Activated CD8-positive, alpha-beta memory T cell treated with anti-CD3 and anti-CD28 coated beads, Interleukin-2, amount 50 U/mL, for 48 hours (primary cell): ENCODE measurements at regions not wholly inside any gene's neighbourhood (a gene's known extent, or its start where the extent isn't known, plus 50 kb on each side); places are given as distances from the start of the nearest gene placed in this dataset.

Experiments
- DNase-seq: peaks from one replicate; pipeline ENCODE4 v3.0.0-alpha.2; 2020

GRCh38 chr22:47808236-47808635, 1045.8 kb downstream of the TBC1D22A start:
- peak; percentile 39 for DNase-seq

- peak; percentile 1 for DNase-seq
Observed at GRCh38 chr22:47807506-47807905, 1045.1 kb downstream of the TBC1D22A start.

DNA sequence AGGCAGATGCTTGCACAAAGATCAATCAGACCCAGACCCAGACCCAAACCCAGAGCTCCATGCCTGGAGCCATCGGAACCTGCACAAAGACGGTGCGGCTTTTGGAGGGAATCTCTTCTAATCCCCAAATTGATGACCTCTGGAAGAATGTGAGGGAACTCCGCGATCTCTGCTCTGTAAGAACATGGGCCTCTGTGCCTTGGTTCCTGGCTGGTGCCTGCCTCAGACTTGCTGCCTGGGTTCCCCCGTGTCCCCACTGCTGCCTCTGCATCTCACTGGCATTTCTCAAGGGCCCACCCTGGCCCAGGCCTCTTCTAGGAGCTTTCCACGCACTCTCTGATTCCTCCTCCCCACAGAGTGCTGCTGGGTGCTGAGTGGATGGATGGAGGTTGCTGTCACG, 1044.4 kb downstream of the TBC1D22A start:
- DNase-seq = peak; percentile 7

GRCh38 chr22:47805394-47805935, 1043.0 kb downstream of the TBC1D22A start:
- peak; percentile 4 for DNase-seq

- DNase-seq = peak; percentile 6
Observed at GRCh38 chr22:47804281-47804680, 1041.8 kb downstream of the TBC1D22A start.

DNA sequence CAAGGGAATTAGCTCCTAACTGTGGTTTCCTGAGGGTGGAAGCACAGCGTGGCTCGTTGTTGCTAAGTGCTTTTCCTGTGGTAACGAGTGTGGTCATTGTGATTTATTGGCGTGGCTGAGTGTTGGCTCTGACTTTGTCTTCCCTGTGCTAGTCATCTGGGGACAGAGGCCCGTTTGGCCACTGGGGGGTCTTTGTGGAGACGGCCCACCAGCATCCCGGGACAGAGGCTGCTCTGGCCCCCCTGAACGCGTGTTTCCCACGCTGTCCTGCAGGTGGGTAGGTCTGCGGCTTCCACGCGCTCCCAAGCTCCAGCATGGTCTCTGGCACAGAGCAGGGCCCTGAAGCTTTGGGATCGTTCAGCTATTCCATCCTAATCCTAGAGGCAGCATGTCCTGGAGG, 1040.0 kb downstream of the TBC1D22A start:
- peak; percentile 36 for DNase-seq

DNA sequence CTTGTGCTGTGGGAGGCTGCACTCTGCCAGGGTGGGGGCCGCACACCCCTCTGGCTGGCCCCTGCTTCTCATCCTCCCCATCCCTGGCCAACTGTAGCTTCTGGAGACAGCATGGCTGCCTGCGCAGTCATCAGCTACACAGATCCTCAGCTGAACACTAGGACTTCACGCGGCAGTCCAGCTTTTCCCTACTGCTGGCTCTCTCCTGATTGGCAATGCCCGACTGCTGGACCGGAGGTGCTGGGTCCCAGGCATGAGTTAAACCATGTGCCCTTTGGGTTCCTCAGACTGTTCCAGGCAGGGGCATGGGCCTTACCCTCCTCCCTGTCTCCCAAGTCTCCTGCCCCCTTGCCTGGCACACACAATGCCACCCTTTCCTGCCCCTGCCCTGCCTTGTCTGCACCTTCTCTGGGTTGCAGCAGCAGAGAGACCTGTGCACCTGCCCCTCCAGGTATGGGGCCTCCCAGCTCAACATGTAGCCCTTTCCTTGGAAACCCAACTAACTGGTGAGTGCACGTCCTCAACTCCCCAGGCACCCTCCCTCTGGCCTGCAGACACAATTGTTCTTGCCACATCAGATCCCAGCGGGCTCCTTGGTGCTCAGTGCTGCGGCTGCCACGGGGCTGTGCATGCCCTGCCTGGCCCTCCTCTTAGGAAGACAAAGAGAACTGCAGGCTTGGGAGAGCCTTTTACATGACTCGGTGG, 1039.2 kb downstream of the TBC1D22A start:
- peak; percentile 30 for DNase-seq

GRCh38 chr22:47798229-47798628, 1035.8 kb downstream of the TBC1D22A start:
- DNase-seq = peak; percentile 33

DNA sequence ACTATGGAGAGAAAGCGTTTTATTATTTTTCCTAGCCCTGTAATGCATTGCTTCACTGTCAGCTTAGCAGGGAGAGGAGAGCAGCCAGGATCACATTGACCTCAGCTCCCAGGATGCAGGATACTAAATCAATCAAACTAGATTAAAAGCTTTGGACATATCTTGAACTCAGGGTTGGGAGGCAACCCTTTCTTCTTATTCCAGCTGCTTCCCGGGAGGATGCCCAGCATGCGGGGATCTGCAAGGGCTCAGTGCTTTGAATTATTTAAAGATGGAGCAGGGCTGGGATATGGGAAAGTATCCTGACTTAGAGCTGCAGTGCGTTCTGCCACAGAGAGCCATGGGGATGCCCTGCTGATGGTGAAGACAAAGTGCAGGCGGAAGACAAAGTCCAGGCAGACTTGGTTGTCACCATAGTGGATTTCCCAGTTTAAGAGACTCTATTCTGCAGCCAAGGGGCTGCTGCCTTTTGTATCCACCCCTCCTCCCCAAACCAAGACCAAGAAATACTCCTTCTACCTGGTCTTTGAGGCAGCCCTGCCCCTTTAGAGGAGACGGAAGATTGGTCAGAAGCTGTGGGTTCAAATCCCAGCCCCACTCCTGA, 1035.0 kb downstream of the TBC1D22A start:
- peak; percentile 10 for DNase-seq

- peak; percentile 26 for DNase-seq
Observed at GRCh38 chr22:47796128-47796908, 1033.9 kb downstream of the TBC1D22A start.

DNA sequence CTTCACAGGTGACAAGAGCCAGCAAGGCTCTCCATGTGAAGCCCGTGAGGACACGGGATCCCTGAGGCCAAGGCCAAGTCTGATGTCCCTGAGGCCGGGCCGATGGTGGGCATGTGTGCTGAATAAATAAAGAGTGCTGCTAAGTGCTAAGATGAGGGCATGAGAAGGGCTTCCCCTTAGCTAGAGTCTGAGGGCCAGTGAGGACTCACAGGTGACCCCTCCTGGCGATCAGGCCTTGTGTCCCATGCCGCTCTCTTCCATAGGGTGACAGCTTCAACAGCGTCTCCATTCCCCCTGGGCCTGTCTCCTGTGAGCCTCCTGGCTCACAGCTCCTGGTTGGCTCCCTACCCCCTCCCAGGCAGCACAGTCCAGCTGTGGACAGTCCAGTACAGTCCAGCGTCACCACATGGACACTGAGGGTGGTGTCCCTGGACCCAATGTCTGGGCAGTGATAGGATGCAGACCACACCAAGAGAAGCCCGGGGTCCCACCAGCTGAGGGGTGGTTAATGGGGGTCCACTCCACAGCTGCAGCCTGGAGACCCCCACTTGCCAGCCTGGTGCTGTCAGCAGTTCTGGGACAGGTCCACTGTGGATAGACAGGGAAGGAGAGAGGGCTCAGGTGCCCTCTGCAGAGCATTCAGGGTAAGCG, 1033.2 kb downstream of the TBC1D22A start:
- DNase-seq = peak; percentile 17

DNA sequence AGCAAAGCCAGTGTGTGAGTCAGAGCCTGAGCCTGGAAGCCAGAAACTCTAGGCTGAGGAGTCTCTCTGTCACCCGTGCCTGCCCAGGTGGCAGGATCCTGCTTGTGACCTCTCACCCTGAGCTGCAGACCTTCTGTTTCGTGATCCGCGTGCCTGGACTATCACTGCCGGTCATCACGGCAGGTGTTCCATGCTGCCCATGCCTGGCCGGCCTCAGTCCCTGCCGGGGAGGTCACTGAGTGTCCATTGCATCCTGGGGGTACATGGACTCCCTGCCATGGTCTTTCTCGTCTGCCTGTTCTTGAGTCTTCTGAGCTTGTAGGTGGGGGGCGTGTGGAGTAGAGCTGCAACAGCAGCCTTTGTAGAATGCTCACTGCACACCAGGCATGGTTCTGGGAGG, 1032.4 kb downstream of the TBC1D22A start:
- no peak for DNase-seq

DNA sequence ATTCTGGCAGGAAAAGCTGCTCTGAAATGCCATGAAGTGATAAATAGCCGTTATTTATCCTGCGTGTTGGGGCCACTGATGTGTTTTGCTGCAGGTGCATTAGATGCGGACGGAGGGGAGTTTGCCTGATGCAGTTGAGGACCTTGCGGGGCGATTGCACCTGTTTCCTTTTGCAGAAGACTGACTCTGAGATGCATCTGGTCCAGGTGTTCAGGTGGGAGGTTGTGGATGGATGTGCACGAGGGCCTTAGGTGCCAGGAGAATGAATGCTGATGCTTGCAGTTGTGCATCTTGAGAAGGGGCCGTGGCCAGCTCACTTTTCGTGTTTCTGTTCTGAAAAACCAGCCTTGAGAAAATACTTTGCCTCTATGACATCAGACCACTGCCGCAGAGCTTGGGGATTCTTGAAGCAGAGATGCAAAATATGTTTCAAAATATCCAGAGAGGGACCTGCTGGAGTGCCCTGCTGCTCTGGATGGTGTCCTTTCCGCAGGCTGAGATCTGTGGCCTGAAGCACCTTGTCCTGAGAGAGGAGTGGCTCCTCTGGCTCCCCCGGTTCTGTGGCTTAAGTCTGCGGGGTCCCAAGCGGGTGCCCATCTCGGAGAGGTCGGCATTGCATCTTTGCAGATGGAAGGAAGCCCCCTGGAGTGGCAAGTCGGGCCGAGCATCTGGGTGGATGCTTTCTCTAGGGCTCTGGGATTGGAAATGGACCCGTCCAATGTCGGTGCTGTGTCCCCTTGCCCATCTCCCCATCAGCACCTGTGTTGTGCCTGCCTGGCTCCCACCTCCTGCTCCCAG, 1031.1 kb downstream of the TBC1D22A start:
- DNase-seq = peak; percentile 20

DNA sequence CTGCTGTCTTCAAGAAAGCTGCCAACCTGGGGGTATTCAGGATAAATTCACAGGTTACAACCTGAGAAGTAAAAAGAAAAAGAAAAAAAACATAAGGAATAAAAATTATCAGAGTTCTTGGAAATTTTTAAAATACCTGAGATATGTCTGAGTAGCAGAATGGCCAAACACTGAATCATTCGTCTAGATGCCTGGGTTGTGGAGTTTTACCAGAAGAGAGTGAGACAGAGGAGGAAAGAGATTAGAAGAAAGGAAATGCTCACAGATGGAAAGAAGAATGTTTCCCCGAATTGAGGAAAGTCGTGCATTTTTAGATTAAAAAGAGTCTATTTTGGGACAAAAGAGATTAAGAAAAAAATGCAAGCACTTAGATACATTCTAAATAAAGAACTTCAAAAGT, 1026.7 kb downstream of the TBC1D22A start:
- no peak for DNase-seq

DNA sequence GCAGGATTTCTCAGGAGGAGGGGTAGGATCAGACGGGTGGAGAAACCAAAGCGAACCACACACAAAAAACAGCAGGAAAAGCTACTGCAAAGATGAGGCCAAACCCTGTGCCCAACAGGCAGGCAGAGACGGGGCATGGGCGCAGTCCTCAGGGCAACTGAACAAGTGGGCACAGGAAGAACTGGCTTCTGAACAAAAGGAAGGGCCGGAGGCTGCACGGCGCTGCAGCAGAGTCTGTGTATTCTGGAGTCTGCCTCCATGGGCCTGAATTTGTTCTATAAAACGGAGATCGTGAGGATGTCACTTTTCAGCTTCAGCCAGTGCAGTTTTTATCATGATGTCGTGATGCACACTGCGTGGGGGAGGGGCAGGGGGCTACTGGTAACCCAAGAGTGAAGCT, 1026.0 kb downstream of the TBC1D22A start:
- DNase-seq = peak; percentile 33

- DNase-seq = peak; percentile 18
Observed at GRCh38 chr22:47787501-47788227, 1025.2 kb downstream of the TBC1D22A start.

DNA sequence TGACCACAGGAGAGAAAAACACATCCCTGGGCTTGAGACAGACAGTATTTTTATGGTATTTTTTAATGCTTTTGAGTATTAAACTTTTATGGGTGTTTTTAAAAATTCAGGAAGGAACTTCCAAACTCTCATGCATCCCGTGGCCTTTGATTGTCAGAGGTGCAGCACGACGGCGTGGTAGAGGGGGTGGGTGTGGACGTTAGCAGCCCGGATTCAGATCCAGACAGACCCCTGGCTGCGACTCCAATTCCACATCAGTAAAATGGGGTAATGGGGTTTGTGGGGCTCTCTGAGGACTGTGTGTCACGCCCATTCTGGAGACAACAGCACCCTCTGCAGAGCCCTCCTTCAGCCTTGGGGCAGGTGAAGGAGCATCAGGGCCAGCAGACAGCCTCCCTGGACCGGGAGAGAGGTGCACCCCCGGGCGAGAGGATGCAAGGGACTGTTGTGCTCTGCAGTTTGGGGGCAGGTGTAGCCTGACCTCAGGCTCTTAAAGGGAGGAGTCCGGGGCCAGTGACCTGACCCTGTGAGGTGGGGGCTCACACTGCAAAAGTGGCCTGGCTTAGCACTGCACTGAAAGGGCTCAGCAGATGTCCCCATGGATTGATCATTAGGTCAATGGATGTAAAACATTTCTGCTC, 1024.3 kb downstream of the TBC1D22A start:
- peak; percentile 20 for DNase-seq

DNA sequence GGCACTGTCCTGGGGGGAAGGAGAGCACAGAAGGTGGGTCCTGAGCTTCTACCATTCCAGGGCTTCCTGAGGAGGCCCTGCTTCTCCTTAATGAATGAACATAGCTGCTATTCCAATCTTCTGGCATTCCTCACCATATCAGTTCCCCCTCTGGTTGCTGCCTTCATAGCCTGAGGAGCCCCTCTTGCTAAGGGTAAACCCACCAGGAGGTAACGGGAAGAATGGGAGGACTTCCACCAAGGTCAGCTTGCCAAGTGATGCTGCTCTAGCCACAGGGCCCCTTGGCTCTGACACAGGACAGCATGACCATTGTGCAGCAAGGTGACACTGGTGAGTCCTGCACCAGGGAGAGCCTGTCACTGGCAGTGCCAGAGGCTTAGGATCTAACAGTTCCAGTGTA, 1022.5 kb downstream of the TBC1D22A start:
- no peak for DNase-seq

- DNase-seq = no peak
Observed at GRCh38 chr22:47784367-47784983, 1022.0 kb downstream of the TBC1D22A start.
